BE2C (cell line): ENCODE measurements at regions not wholly inside any gene's neighbourhood (a gene's known extent, or its start where the extent isn't known, plus 50 kb on each side); places are given as distances from the start of the nearest gene placed in this dataset.

ENCODE experiments used
- DNase-seq: peaks from one replicate; pipeline ENCODE4 v3.0.0-alpha.2; 2020
- H3K27me3 ChIP-seq: fragments of 250-450 bp; sonication (Bioruptor Pico); 2 replicates; pipeline ENCODE4 v1.5.1; 2020; ENCODE audit warnings: mild to moderate bottlenecking
- H3K36me3 ChIP-seq: fragments of 250-450 bp; sonication (Bioruptor Pico); 2 replicates; pipeline ENCODE4 v1.5.1; 2020; ENCODE audit warnings: mild to moderate bottlenecking
- H3K4me1 ChIP-seq: fragments of 250-450 bp; sonication (Bioruptor Pico); 2 replicates; pipeline ENCODE4 v1.5.1; 2020
- H3K4me3 ChIP-seq: 2 replicates; pipeline ENCODE4 v1.5.1; 2011; ENCODE audit warnings: low read depth, low read length
- H3K9me3 ChIP-seq: fragments of 250-450 bp; sonication (Bioruptor Pico); 2 replicates; pipeline ENCODE4 v1.5.1; 2020
- CTCF ChIP-seq: IDR thresholded peaks from 2 replicates; pipeline ENCODE4 v1.5.1; 2012; ENCODE audit warnings: mild to moderate bottlenecking, low read depth, low read length

DNA sequence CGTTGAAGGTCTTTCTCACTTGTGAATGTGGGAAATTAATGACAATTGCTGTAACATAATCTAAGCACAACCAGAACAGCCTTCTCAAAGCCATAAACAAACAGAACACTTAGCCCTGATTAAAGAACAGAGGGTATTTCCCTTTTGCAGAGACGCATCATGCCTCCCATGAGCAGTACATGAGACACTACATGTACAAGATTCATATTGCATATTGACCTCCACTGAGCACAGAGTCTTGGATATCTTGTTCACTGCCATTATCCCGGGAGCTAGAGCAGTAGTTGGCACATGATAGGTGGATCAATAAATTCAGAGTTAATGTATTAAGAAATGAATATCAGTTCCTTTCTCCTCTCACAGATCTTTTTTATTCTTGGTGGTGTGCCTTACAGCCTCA lies 1194.3 kb upstream of the TENM4 start:
- TF ChIP-seq CTCF, result no peak
- Histone ChIP-seq H3K4me3 (no peak overlapping the region), H3K27me3 (no peaks in the 10 kb centered on the region), H3K9me3 (no peaks in the 10 kb centered on the region), H3K36me3 (no peaks in the 10 kb centered on the region), H3K4me1 (no peaks in the 10 kb centered on the region)
- no peak for DNase-seq

DNA sequence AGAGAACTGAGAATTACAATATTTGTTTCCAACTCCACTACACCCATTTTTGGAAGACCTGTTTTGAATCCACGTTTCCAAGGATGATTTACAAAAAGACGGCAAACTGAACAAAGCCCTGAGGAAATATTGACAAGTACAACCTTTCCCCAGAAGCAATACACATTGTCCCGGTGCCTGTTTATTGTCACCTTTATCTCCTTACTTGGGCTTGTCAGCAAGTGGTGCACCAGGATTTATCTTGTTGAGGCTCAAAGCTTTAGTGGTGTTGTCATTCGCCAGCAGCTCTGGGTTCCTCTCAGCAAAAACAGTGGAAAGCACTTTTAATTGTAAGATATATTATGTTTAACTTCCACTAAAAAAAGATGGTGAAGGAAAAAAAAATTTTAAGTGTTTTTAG lies 1191.9 kb upstream of the TENM4 start:
- H3K9me3 ChIP-seq, result no peaks in the 10 kb centered on the region
- no peak for DNase-seq
- no peak overlapping the region for H3K4me3 ChIP-seq
- no peaks in the 10 kb centered on the region for H3K27me3 ChIP-seq
- no peaks in the 10 kb centered on the region for H3K4me1 ChIP-seq
- H3K36me3 ChIP-seq, result no peaks in the 10 kb centered on the region
- TF ChIP-seq CTCF, result no peak

DNA sequence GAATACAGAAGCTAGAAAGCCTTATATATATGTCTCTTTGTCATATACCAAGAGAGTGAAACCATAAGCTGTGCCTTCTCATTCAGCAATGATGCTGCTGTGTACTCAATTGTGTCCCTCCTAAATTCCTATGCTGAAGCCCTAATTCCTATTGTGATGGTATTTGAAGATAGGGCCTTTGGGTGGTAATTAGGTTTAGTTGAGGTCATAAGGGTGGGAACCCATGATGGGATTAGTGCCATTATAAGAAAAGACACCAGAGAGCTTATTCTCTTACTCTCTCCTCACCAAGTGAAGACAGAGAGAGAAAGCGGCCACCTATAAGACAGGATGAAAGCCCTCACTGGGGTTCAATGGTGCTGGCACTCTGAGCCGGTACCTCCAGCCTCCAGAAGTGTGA lies 1191.3 kb upstream of the TENM4 start:
- H3K27me3 ChIP-seq, result no peaks in the 10 kb centered on the region
- H3K36me3 ChIP-seq, result no peaks in the 10 kb centered on the region
- no peak for DNase-seq
- TF ChIP-seq CTCF, result no peak
- no peaks in the 10 kb centered on the region for H3K9me3 ChIP-seq
- no peaks in the 10 kb centered on the region for H3K4me1 ChIP-seq
- no peak overlapping the region for H3K4me3 ChIP-seq

GRCh38 chr11:80629466-80629865 lies 1188.6 kb upstream of the TENM4 start:
- H3K4me1 ChIP-seq, result no peaks in the 10 kb centered on the region
- no peaks in the 10 kb centered on the region for H3K9me3 ChIP-seq
- no peaks in the 10 kb centered on the region for H3K27me3 ChIP-seq
- no peaks in the 10 kb centered on the region for H3K36me3 ChIP-seq
- no peak for TF ChIP-seq CTCF
- DNase-seq, result no peak
- H3K4me3 ChIP-seq, result no peak overlapping the region

DNA sequence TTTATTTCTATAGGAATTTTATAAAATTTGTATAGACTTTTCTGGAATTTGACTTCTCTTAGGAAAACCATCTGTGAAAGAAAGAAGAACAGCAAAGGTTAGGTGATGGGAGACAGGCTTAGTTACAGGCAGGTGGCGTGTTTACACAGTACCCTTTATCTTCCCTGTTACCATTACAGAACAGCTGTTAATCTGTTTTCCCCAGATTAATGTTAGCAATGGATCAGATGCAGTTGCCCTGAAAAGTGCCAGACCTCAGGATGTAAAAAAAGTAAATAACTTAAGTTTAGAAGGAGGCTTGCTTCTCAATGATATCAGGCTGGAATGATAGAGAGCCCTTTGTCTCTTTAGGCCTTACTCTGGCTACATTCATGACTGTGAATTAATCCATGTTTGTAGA lies 1186.5 kb upstream of the TENM4 start:
- Histone ChIP-seq H3K4me1 (no peaks in the 10 kb centered on the region), H3K27me3 (no peaks in the 10 kb centered on the region), H3K9me3 (no peaks in the 10 kb centered on the region), H3K4me3 (no peak overlapping the region), H3K36me3 (no peaks in the 10 kb centered on the region)
- DNase-seq, result no peak
- TF ChIP-seq CTCF, result no peak

DNA sequence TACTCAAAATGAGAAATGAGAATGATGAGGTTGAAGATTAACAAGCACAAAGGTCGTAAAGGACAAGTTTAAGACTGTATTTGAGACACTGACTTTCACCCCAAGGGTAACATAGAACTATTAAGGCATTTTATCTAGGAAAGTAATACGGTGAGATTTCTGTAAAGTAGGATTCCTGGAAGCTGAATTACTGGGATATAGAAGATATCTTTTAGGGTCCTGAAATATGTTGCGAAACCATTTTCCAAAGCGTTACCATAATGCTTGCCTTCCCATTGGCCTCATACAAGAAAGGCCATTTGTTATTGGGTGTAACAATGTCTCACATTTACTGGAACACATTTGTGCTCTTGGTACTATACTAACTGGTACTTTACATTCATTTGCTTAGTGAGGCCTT lies 1185.9 kb upstream of the TENM4 start:
- no peak overlapping the region for H3K4me3 ChIP-seq
- no peaks in the 10 kb centered on the region for H3K27me3 ChIP-seq
- no peaks in the 10 kb centered on the region for H3K36me3 ChIP-seq
- H3K9me3 ChIP-seq, result no peaks in the 10 kb centered on the region
- no peaks in the 10 kb centered on the region for H3K4me1 ChIP-seq
- no peak for DNase-seq
- TF ChIP-seq CTCF, result no peak
